PC-9 (cell line): ENCODE measurements at regions not wholly inside any gene's neighbourhood (a gene's known extent, or its start where the extent isn't known, plus 50 kb on each side); places are given as distances from the start of the nearest gene placed in this dataset.

Experiments
- BruUV-seq: library from RNA; stranded (reverse); fragments of 400-500 nt; replicated peaks from 2 replicates; lab custom pipeline; 2021; lab: Mats Ljungman, UMichigan
- CTCF ChIA-PET: fragments of 300-600 bp; sonication (Branson Sonifier 250); formaldehyde crosslinking; loops from one replicate; lab custom pipeline; 2022; ENCODE audit warnings: antibody characterized with exemption; lab: Charles Lee
- POLR2A ChIA-PET: fragments of 300-600 bp; sonication (Branson Sonifier 250); formaldehyde crosslinking; loops from one replicate; lab custom pipeline; 2022; ENCODE audit warnings: antibody characterized with exemption; ENCODE audit not compliant: unreplicated experiment; lab: Charles Lee
- DNase-seq, 2 experiments: peaks; one replicate each; pipeline versions ENCODE4 v3.0.0 to v3.0.0-alpha.2; 2015 to 2022; ENCODE audit warnings: mixed read lengths in 1 of 2
- H2AFZ ChIP-seq: fragments of 200-600 bp; sonication (generic); 2 replicates; pipeline ENCODE4 v1.8.1; 2017; ENCODE audit warnings: antibody characterized with exemption
- H3F3A ChIP-seq: fragments of 200-600 bp; sonication (generic); 2 replicates; pipeline ENCODE4 v1.8.1; 2017; ENCODE audit warnings: antibody characterized with exemption, mild to moderate bottlenecking, low read depth; ENCODE audit not compliant: insufficient read depth
- H3K27ac ChIP-seq: fragments of 200-600 bp; sonication (generic); 2 replicates; pipeline ENCODE4 v1.6.1; 2016; ENCODE audit warnings: mixed run types
- H3K27me3 ChIP-seq: fragments of 200-600 bp; sonication (generic); 2 replicates; pipeline ENCODE4 v1.6.1; 2016; ENCODE audit warnings: low read depth, mixed run types; ENCODE audit not compliant: insufficient read depth
- H3K36me3 ChIP-seq: fragments of 200-600 bp; sonication (generic); 2 replicates; pipeline ENCODE4 v1.6.1; 2016; ENCODE audit warnings: low read depth, mixed run types
- H3K4me1 ChIP-seq: fragments of 200-600 bp; sonication (generic); replicated peaks from 2 replicates; pipeline ENCODE4 v1.6.1; 2016; ENCODE audit warnings: mixed run types; ENCODE audit not compliant: insufficient read depth
- H3K4me2 ChIP-seq: fragments of 200-600 bp; sonication (generic); 2 replicates; pipeline ENCODE4 v1.6.1; 2017; ENCODE audit warnings: mixed run types
- H3K4me3 ChIP-seq: fragments of 200-600 bp; sonication (generic); 2 replicates; pipeline ENCODE4 v1.6.1; 2016; ENCODE audit warnings: mixed run types
- H3K79me2 ChIP-seq: fragments of 200-600 bp; sonication (generic); 2 replicates; pipeline ENCODE4 v1.6.1; 2017; ENCODE audit warnings: low read depth, mixed run types
- H3K9me2 ChIP-seq: fragments of 200-600 bp; sonication (generic); 2 replicates; pipeline ENCODE4 v1.8.1; 2017; ENCODE audit warnings: mild to moderate bottlenecking; ENCODE audit not compliant: insufficient read depth
- H3K9me3 ChIP-seq: fragments of 200-600 bp; sonication (generic); 2 replicates; pipeline ENCODE4 v1.8.1; 2016; ENCODE audit warnings: low read depth; ENCODE audit not compliant: insufficient read depth
- H4K20me1 ChIP-seq: fragments of 200-600 bp; sonication (generic); 2 replicates; pipeline ENCODE4 v1.8.1; 2017; ENCODE audit not compliant: insufficient read depth
- CTCF ChIP-seq: fragments of 200-600 bp; sonication (generic); conservative IDR thresholded peaks from 2 replicates; pipeline ENCODE4 v1.6.1; 2017; ENCODE audit warnings: mixed run types, antibody characterized with exemption, mild to moderate bottlenecking, moderate library complexity
- EZH2 ChIP-seq: fragments of 200-600 bp; sonication (generic); IDR thresholded peaks from 2 replicates; pipeline ENCODE4 v1.8.0; 2017; ENCODE audit warnings: antibody characterized with exemption, low read depth
- intact Hi-C: fragments of 100-400 bp; cut with micrococcal nuclease; formaldehyde crosslinking; loops from one replicate; pipeline ENCODE4 v1.10.0; 2022; ENCODE audit not compliant: unreplicated experiment

DNA sequence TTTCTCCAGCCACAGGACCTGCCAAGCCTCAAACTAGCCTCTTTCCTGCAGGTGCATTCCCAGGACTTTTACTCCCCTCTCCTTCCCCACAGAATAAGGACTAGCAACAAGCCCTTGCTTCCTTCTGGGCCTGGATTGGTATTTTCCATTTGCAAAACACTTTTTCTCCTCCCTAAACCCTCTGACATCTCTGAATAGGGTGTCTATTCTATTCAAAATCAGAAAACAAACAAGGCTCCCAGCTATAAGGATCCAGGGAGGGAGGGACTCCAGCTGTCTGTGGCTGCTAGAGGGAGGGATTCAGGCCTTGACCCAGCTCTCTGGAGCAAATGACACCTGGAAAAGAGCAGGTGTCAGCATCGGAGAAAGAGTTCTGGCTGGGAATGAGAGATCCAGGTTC lies 168.5 kb upstream of the BDNF start:
- H3K4me2 ChIP-seq = no peak overlapping the region
- H3K4me1 ChIP-seq = 0 out of 2 replicates have a peak, but pooled peaks cover 5% of the 10 kb centered on the region
- TF ChIP-seq EZH2 = no peak
- H3K9me2 ChIP-seq = no peaks in the 10 kb centered on the region
- H2AFZ ChIP-seq = no peak overlapping the region
- H3K27ac ChIP-seq = no peak overlapping the region
- CTCF ChIA-PET = interaction anchor here (0.7 kb wide), 1 partner anchor 12 kb away, joined by 4 read pairs; no protein-coding TSS in a partner anchor
- H3K36me3 ChIP-seq = no peaks in the 10 kb centered on the region
- no TSS peak for BruUV-seq
- DNase-seq = no peak
- H3K27me3 ChIP-seq = no peaks in the 10 kb centered on the region
- no peaks in the 10 kb centered on the region for H3K79me2 ChIP-seq
- POLR2A ChIA-PET = no interaction called here
- intact Hi-C loops = no loop called here
- no peaks in the 10 kb centered on the region for H3K9me3 ChIP-seq
- no peaks in the 10 kb centered on the region for H4K20me1 ChIP-seq
- no peak overlapping the region for H3K4me3 ChIP-seq
- H3F3A ChIP-seq = no peaks in the 10 kb centered on the region

DNA sequence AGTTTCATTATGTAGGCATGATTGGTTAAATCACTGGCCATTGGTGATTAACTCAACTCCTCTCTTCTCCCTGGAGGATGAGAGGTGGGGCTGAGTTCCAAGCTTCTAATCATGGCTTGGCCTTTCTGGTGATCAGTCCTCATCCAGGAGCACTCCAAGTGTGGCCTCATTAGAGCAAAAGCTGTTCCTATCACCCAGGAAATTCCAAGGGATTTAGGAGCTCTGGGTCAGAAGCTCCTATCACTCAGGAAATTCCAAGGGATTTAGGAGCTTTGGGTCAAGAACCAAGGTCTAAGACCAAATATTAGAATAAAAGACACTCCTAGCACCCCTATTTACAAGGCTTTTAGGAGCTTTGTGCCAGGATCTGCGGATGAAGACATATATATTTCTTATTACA lies 168.0 kb upstream of the BDNF start:
- POLR2A ChIA-PET = no interaction called here
- CTCF ChIA-PET = interaction anchor here (0.7 kb wide), 1 partner anchor 12 kb away, joined by 4 read pairs; no protein-coding TSS in a partner anchor
- no TSS peak for BruUV-seq

DNA sequence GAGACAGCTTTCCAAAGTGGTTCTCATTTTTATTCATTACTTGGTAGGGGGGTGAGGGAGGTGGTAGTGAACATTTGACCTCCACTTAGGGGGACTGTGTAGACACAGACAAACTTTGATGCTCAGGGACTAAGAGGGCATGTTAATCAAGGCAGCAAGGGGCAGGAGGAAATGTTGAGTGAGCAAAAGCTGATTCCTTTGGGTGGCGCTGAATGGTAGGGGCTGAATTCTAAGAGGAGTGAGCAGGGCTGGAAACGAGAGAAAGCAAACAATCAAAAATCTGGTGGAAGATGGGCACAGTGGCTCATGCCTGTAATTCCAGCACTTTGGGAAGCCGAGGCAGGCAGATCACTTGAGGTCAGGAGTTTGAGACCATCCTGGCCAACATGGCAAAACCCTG lies 164.8 kb upstream of the BDNF start:
- no peaks in the 10 kb centered on the region for H4K20me1 ChIP-seq
- BruUV-seq = no TSS peak
- ChIA-PET CTCF (no interaction called here), POLR2A (no interaction called here)
- H3K9me3 ChIP-seq = no peaks in the 10 kb centered on the region
- DNase-seq = no peak
- TF ChIP-seq EZH2 (no peak), CTCF (no peak)
- H3K9me2 ChIP-seq = no peaks in the 10 kb centered on the region
- H3K4me2 ChIP-seq = no peak overlapping the region
- no peaks in the 10 kb centered on the region for H3K27me3 ChIP-seq
- no peaks in the 10 kb centered on the region for H3K36me3 ChIP-seq
- peaks cover 18% of the 10 kb centered on the region for H3K4me1 ChIP-seq
- H3K27ac ChIP-seq = no peak overlapping the region
- H3K4me3 ChIP-seq = no peak overlapping the region
- intact Hi-C loops = no loop called here
- H3K79me2 ChIP-seq = no peaks in the 10 kb centered on the region
- H3F3A ChIP-seq = no peaks in the 10 kb centered on the region
- no peak overlapping the region for H2AFZ ChIP-seq

More for the DNA sequence above, 168.0 kb upstream of the BDNF start:
- no peak overlapping the region for H3K4me3 ChIP-seq
- H2AFZ ChIP-seq = no peak overlapping the region
- H3K27ac ChIP-seq = no peak overlapping the region
- intact Hi-C loops = no loop called here
- H3K79me2 ChIP-seq = no peaks in the 10 kb centered on the region
- DNase-seq = no peak
- H3K4me1 ChIP-seq = 0 out of 2 replicates have a peak, but pooled peaks cover 7% of the 10 kb centered on the region
- no peaks in the 10 kb centered on the region for H4K20me1 ChIP-seq
- no peaks in the 10 kb centered on the region for H3K9me3 ChIP-seq
- no peaks in the 10 kb centered on the region for H3K9me2 ChIP-seq
- H3K4me2 ChIP-seq = no peak overlapping the region
- H3K36me3 ChIP-seq = no peaks in the 10 kb centered on the region
- TF ChIP-seq CTCF (no peak), EZH2 (no peak)
- no peaks in the 10 kb centered on the region for H3F3A ChIP-seq
- no peaks in the 10 kb centered on the region for H3K27me3 ChIP-seq

- no peak for TF ChIP-seq CTCF
- no peak for TF ChIP-seq EZH2
- Histone ChIP-seq H3K4me3 (no peak overlapping the region), H3K27me3 (no peaks in the 10 kb centered on the region), H4K20me1 (no peaks in the 10 kb centered on the region), H3K9me2 (no peaks in the 10 kb centered on the region), H3K4me1 (peaks cover 18% of the 10 kb centered on the region), H3K79me2 (no peaks in the 10 kb centered on the region), H3F3A (no peaks in the 10 kb centered on the region), H3K4me2 (no peak overlapping the region), H3K27ac (no peak overlapping the region), H3K36me3 (no peaks in the 10 kb centered on the region), H3K9me3 (no peaks in the 10 kb centered on the region), H2AFZ (no peak overlapping the region)
- DNase-seq = no peak
- intact Hi-C loops = no loop called here
- no TSS peak for BruUV-seq
- CTCF ChIA-PET = no interaction called here
- POLR2A ChIA-PET = no interaction called here
Observed at GRCh38 chr11:27864611-27865010, 164.4 kb upstream of the BDNF start.
